DOHH2 (cell line): ENCODE measurements at regions not wholly inside any gene's neighbourhood (a gene's known extent, or its start where the extent isn't known, plus 50 kb on each side); places are given as distances from the start of the nearest gene placed in this dataset.

Experiments used
- H3F3A ChIP-seq: fragments of 200-600 bp; sonication (generic), shearing (Covaris generic); 2 replicates; pipeline ENCODE4 v1.6.0; 2016; ENCODE audit warnings: antibody characterized with exemption, mild to moderate bottlenecking; ENCODE audit not compliant: control insufficient read depth, insufficient read depth
- H3K27ac ChIP-seq: fragments of 200-600 bp; sonication (generic); 2 replicates; pipeline ENCODE4 v1.5.1; 2014; ENCODE audit warnings: low read depth, mild to moderate bottlenecking, low read length, moderate library complexity
- H3K27me3 ChIP-seq: fragments of 200-600 bp; sonication (generic); 2 replicates; pipeline ENCODE4 v1.6.1; 2014; ENCODE audit warnings: mild to moderate bottlenecking, low read length, mixed read lengths; ENCODE audit not compliant: control insufficient read depth
- H3K36me3 ChIP-seq: fragments of 200-600 bp; sonication (generic); 2 replicates; pipeline ENCODE4 v1.6.1; 2014; ENCODE audit warnings: mild to moderate bottlenecking, low read length, moderate library complexity, mixed read lengths; ENCODE audit not compliant: control insufficient read depth
- H3K4me1 ChIP-seq: fragments of 200-600 bp; sonication (generic); 2 replicates; pipeline ENCODE4 v1.6.1; 2014; ENCODE audit warnings: mild to moderate bottlenecking, low read length, mixed read lengths; ENCODE audit not compliant: control insufficient read depth
- H3K4me2 ChIP-seq: fragments of 200-600 bp; sonication (generic); 2 replicates; pipeline ENCODE4 v1.6.0; 2014; ENCODE audit warnings: mild to moderate bottlenecking, low read length, moderate library complexity
- H3K4me3 ChIP-seq: fragments of 200-600 bp; sonication (generic); 2 replicates; pipeline ENCODE4 v1.5.1; 2014; ENCODE audit warnings: mild to moderate bottlenecking, low read length, mixed read lengths
- H3K79me2 ChIP-seq: fragments of 200-600 bp; sonication (generic); 2 replicates; pipeline ENCODE4 v1.6.1; 2014; ENCODE audit warnings: mild to moderate bottlenecking, low read length, mixed read lengths; ENCODE audit not compliant: control insufficient read depth
- H3K9me2 ChIP-seq: fragments of 200-600 bp; sonication (generic); replicated peaks from 2 replicates; pipeline ENCODE4 v1.6.1; 2014; ENCODE audit warnings: mild to moderate bottlenecking, low read length, mixed read lengths; ENCODE audit not compliant: control insufficient read depth
- H3K9me3 ChIP-seq: fragments of 200-600 bp; sonication (generic); 2 replicates; pipeline ENCODE4 v1.6.1; 2014; ENCODE audit warnings: antibody characterized with exemption, low read length, mixed read lengths; ENCODE audit not compliant: control insufficient read depth, insufficient read depth
- H4K20me1 ChIP-seq: fragments of 200-600 bp; sonication (generic); 2 replicates; pipeline ENCODE4 v1.6.0; 2014; ENCODE audit warnings: low read depth, mild to moderate bottlenecking, antibody characterized with exemption, low read length, moderate library complexity; ENCODE audit not compliant: control insufficient read depth, insufficient read depth
- CTCF ChIP-seq: fragments of 200-600 bp; sonication (generic); IDR thresholded peaks from one replicate; pipeline ENCODE4 v1.5.1; 2014; ENCODE audit warnings: antibody characterized with exemption, mild to moderate bottlenecking, low read depth, low read length; ENCODE audit not compliant: poor library complexity, severe bottlenecking
- EZH2phosphoT487 ChIP-seq: fragments of 200-600 bp; sonication (generic); IDR thresholded peaks from 2 replicates; pipeline ENCODE4 v1.6.1; 2017; ENCODE audit warnings: borderline replicate concordance, mild to moderate bottlenecking, antibody characterized with exemption, low read length, moderate library complexity, mixed read lengths

GRCh38 chr2:41954304-41955291, 93.2 kb upstream of the PKDCC start:
- H3K9me2 ChIP-seq = no peaks in the 10 kb centered on the region
- no peaks in the 10 kb centered on the region for H3K36me3 ChIP-seq
- TF ChIP-seq EZH2phosphoT487 (no peak), CTCF (no peak)
- no peak overlapping the region for H3K27ac ChIP-seq
- H3K4me1 ChIP-seq = no peaks in the 10 kb centered on the region
- H3K27me3 ChIP-seq = no peaks in the 10 kb centered on the region; the same call in 1 of the 2 replicates
- no peaks in the 10 kb centered on the region for H3K9me3 ChIP-seq
- H3K79me2 ChIP-seq = no peaks in the 10 kb centered on the region
- no peaks in the 10 kb centered on the region for H3F3A ChIP-seq
- H3K4me3 ChIP-seq = no peak overlapping the region
- no peak overlapping the region for H3K4me2 ChIP-seq
- no peaks in the 10 kb centered on the region for H4K20me1 ChIP-seq

- no peaks in the 10 kb centered on the region for H3K4me1 ChIP-seq
- no peak overlapping the region for H3K4me2 ChIP-seq
- H3K9me2 ChIP-seq = no peaks in the 10 kb centered on the region
- no peaks in the 10 kb centered on the region for H3K9me3 ChIP-seq
- no peaks in the 10 kb centered on the region; the same call in 1 of the 2 replicates for H3K27me3 ChIP-seq
- no peaks in the 10 kb centered on the region for H3K79me2 ChIP-seq
- TF ChIP-seq EZH2phosphoT487 (no peak), CTCF (no peak)
- no peaks in the 10 kb centered on the region for H3K36me3 ChIP-seq
- H3K27ac ChIP-seq = no peak overlapping the region
- H3F3A ChIP-seq = no peaks in the 10 kb centered on the region
- H3K4me3 ChIP-seq = no peak overlapping the region
- H4K20me1 ChIP-seq = no peaks in the 10 kb centered on the region
Measured at GRCh38 chr2:41955316-41956043, 92.3 kb upstream of the PKDCC start.

- Histone ChIP-seq H3F3A (no peaks in the 10 kb centered on the region), H4K20me1 (no peaks in the 10 kb centered on the region), H3K4me1 (no peaks in the 10 kb centered on the region), H3K79me2 (no peaks in the 10 kb centered on the region), H3K27ac (no peak overlapping the region), H3K9me3 (no peaks in the 10 kb centered on the region), H3K4me2 (no peak overlapping the region), H3K9me2 (no peaks in the 10 kb centered on the region), H3K36me3 (no peaks in the 10 kb centered on the region), H3K4me3 (no peak overlapping the region), H3K27me3 (no peaks in the 10 kb centered on the region; the same call in 1 of the 2 replicates)
- no peak for TF ChIP-seq CTCF
- TF ChIP-seq EZH2phosphoT487 = no peak
Measured at GRCh38 chr2:41957431-41957830, 90.4 kb upstream of the PKDCC start.
